ENCODE measurements at regions not wholly inside any gene's neighbourhood (a gene's known extent, or its start where the extent isn't known, plus 50 kb on each side); places are given as distances from the start of the nearest gene placed in this dataset.

- no peak for TF ChIP-seq CTCF (IDR thresholded peaks at IDR 0.05; ENCODE audit: unreplicated experiment in 3 of 3)
- Mint-ChIP-seq H3K4me3 (no peak overlapping the region), H3K36me3 (ENCODE audit: low read depth) (no peaks in the 10 kb centered on the region), H3K4me1 (peaks cover 10% of the 10 kb centered on the region), H3K27me3 (ENCODE audit: low read depth) (no peaks in the 10 kb centered on the region), H3K9me3 (no peaks in the 10 kb centered on the region), H3K27ac (no peak overlapping the region)
Measured at GRCh38 chrX:39169976-39170375, 368.7 kb downstream of the MID1IP1 start.

GRCh38 chrX:39170464-39170863 is 369.2 kb downstream of the MID1IP1 start:
- peaks cover 13% of the 10 kb centered on the region for H3K4me1 Mint-ChIP-seq
- TF ChIP-seq CTCF (IDR thresholded peaks at IDR 0.05; ENCODE audit: unreplicated experiment in 3 of 3), result no peak
- no peak overlapping the region for H3K27ac Mint-ChIP-seq
- no peaks in the 10 kb centered on the region for H3K36me3 Mint-ChIP-seq (ENCODE audit: low read depth)
- H3K4me3 Mint-ChIP-seq, result no peak overlapping the region
- no peaks in the 10 kb centered on the region for H3K9me3 Mint-ChIP-seq
- H3K27me3 Mint-ChIP-seq (ENCODE audit: low read depth), result no peaks in the 10 kb centered on the region

GRCh38 chrX:39171686-39172085 is 370.4 kb downstream of the MID1IP1 start:
- no peaks in the 10 kb centered on the region for H3K9me3 Mint-ChIP-seq
- no peak for TF ChIP-seq CTCF (IDR thresholded peaks at IDR 0.05; ENCODE audit: unreplicated experiment in 3 of 3)
- H3K27me3 Mint-ChIP-seq (ENCODE audit: low read depth), result no peaks in the 10 kb centered on the region
- peaks cover 17% of the 10 kb centered on the region for H3K4me1 Mint-ChIP-seq
- H3K27ac Mint-ChIP-seq, result no peak overlapping the region
- no peaks in the 10 kb centered on the region for H3K36me3 Mint-ChIP-seq (ENCODE audit: low read depth)
- H3K4me3 Mint-ChIP-seq, result no peak overlapping the region

DNA sequence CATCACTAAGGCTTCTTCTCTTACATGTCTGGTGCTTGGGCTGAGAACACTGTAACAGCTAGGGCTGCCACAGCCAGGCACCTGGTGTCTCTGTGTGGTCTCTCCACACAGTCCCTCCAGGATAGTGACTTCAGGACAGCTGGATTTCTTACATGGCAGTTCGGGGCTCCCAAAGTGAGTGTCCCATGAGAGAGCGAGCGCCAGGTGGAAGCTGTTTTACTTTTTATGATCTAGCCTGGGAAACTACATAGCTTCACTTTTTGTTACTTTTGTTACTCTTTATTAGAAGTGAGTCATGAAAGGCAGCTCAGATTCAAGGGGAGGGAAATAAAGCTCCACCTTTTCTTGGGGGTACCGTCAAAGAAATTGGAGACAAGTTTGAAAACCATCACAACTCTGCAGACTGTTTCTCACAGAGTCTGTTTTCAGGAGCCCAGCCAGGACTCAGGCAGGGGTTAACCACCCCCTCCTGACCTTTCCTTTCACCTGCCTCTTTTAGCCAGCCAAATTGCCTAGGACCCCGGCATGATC is 373.0 kb downstream of the MID1IP1 start:
- H3K4me1 Mint-ChIP-seq, result peaks cover 17% of the 10 kb centered on the region
- H3K9me3 Mint-ChIP-seq, result peaks cover under 1% of the 10 kb centered on the region
- H3K4me3 Mint-ChIP-seq, result no peak overlapping the region
- H3K27me3 Mint-ChIP-seq (ENCODE audit: low read depth), result no peaks in the 10 kb centered on the region
- H3K27ac Mint-ChIP-seq, result peak overlapping the region; percentile 17 to 57 (median 28)
- no peak for TF ChIP-seq CTCF (IDR thresholded peaks at IDR 0.05; ENCODE audit: unreplicated experiment in 3 of 3)
- H3K36me3 Mint-ChIP-seq (ENCODE audit: low read depth), result no peaks in the 10 kb centered on the region

GRCh38 chrX:39174772-39175417 is 373.6 kb downstream of the MID1IP1 start:
- Mint-ChIP-seq H3K4me1 (peaks cover 17% of the 10 kb centered on the region), H3K4me3 (no peak overlapping the region), H3K9me3 (peaks cover 2% of the 10 kb centered on the region), H3K36me3 (ENCODE audit: low read depth) (no peaks in the 10 kb centered on the region), H3K27me3 (ENCODE audit: low read depth) (no peaks in the 10 kb centered on the region), H3K27ac (peak overlapping the region; percentile 17 to 57 (median 28))
- TF ChIP-seq CTCF (IDR thresholded peaks at IDR 0.05; ENCODE audit: unreplicated experiment in 3 of 3), result no peak

All from nephron (organoid).